ENCODE measurements at regions not wholly inside any gene's neighbourhood (a gene's known extent, or its start where the extent isn't known, plus 50 kb on each side); places are given as distances from the start of the nearest gene placed in this dataset.

DNA sequence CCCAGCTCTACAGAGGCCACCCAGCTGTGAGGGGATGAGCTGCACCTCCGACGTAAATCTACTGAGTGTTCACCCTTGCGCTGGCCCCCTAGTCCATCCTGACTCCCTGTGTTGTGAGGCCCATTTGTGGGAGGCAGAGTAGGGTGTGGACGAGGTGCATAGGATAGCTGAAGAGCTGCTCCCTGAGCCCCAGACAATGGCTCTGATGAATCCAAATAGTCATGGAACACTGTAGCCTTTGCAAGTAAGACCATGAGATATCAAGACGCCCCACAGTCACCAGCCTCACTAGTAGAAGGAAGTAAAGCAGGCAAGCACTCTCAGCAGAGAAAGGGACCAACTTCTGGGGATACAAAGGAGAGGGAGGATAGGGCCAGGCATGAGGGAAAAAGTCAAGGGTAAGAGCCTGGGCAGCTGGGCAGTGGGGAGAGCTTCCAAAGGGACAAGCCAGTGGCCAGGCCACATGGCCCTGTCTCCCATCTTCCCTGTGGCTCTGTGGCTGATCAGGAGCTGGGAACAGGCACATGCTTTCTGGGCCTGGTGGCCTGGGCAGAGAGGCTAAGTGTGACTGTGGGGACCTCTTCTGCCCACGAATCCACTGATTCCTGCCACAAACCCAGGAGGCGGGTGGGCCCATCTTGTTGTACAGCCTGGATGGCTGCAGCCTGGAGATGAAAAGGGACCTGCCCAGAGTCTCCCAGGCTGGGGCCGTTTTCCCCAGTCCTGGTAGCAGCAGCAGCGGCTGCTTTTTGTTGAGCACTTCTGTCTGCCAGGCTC lies 55.5 kb upstream of the EPS8L3 start:
- H3K27ac Mint-ChIP-seq = peak overlapping the region; percentile 1
- ATAC-seq = no peak
- H3K4me1 Mint-ChIP-seq = peaks cover 50% of the 10 kb centered on the region
- H3K36me3 Mint-ChIP-seq = no peaks in the 10 kb centered on the region
- no peaks in the 10 kb centered on the region for H3K9me3 Mint-ChIP-seq
- no peaks in the 10 kb centered on the region for H3K27me3 Mint-ChIP-seq
- no peak overlapping the region for H3K4me3 Mint-ChIP-seq

DNA sequence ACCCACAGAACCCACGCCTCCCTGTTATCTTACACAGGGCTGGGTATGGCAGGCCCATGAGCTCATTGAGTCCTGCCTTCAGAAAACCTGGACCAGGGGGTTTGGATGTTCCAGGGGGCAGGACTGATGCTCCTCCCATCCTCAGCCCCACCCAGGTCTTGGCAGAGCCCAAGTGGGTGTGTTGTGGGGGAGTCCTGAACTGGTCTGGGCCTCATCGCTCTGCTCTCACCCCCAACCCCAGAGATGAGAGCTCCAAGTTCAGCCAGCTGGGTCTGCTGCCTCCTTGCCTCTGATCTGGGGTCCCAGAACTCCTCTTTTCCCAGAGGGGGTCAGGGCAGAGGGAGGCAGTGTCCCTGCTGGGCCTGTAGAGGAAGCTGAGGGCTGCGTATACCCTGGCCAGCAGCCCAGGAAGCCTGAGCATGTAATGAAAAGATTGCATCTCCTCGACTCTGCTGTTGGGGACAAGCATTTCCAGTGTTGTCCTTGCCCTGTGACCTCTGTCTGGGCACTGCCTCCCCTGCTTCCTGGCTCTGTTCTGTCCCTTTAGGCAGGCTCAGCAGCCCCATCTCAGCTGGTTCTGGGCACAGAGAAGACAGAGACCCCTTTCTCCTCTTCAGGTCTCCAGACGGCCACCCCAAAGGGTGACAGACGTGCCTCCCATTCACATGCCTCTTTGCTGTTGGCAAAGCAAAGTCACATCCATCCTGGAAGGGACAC lies 54.7 kb upstream of the EPS8L3 start:
- ATAC-seq = no peak
- Mint-ChIP-seq H3K4me3 (no peak overlapping the region), H3K36me3 (no peaks in the 10 kb centered on the region), H3K4me1 (peaks cover 45% of the 10 kb centered on the region), H3K9me3 (no peaks in the 10 kb centered on the region), H3K27me3 (no peaks in the 10 kb centered on the region), H3K27ac (peak overlapping the region; percentile 1)

DNA sequence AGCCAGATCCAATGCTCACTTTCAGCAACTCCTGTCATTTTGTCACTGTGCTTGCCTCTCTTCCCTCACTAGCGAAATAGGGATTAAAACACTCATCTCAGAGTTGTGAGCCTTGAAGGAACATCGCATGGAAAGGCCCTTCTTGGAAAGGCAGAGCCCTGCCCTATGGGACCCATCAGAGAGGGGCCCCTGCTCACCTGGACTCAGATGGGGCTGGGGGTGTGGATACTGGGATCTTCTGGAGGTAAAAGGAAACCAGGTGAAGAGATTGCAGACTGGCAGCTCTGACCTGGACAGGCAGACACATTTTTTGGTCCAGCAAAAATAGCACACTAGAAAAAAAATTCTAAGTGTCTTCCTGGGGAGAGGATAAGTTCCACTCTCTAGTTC lies 54.2 kb upstream of the EPS8L3 start:
- Mint-ChIP-seq H3K27ac (peak overlapping the region; percentile 1), H3K36me3 (no peaks in the 10 kb centered on the region), H3K9me3 (no peaks in the 10 kb centered on the region), H3K4me3 (no peak overlapping the region), H3K4me1 (peaks cover 45% of the 10 kb centered on the region), H3K27me3 (no peaks in the 10 kb centered on the region)
- no peak for ATAC-seq

- peak overlapping the region; percentile 1 for H3K27ac Mint-ChIP-seq
- H3K36me3 Mint-ChIP-seq = no peaks in the 10 kb centered on the region
- H3K9me3 Mint-ChIP-seq = no peaks in the 10 kb centered on the region
- ATAC-seq = no peak
- peaks cover 48% of the 10 kb centered on the region for H3K4me1 Mint-ChIP-seq
- H3K27me3 Mint-ChIP-seq = no peaks in the 10 kb centered on the region
- no peak overlapping the region for H3K4me3 Mint-ChIP-seq
Measured at GRCh38 chr1:109816975-109817535, 53.3 kb upstream of the EPS8L3 start.

GRCh38 chr1:109816175-109816811 lies 52.6 kb upstream of the EPS8L3 start:
- Mint-ChIP-seq H3K27me3 (no peaks in the 10 kb centered on the region), H3K9me3 (no peaks in the 10 kb centered on the region), H3K27ac (peak overlapping the region; percentile 1), H3K4me1 (peaks cover 48% of the 10 kb centered on the region), H3K4me3 (no peak overlapping the region), H3K36me3 (no peaks in the 10 kb centered on the region)
- peak; percentile 92 for ATAC-seq

DNA sequence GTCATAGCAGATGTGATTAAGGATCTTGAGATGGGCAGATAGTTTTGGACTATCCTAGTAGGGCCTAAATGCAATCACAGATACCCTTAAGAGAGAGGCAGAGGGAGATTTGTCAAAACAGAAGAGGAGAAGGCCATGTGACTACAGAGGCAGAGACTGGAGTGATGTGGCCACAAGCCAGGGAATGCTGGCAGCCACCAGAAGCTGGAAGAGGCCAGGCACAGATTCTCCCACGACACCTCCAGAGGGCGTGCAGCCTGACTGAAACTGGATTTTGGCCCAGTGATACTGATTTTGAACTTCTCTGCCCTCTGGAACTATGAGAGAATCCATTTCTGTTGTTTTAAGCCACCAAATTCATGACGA lies 52.1 kb upstream of the EPS8L3 start:
- Mint-ChIP-seq H3K27me3 (no peaks in the 10 kb centered on the region), H3K4me1 (peaks cover 48% of the 10 kb centered on the region), H3K27ac (peak overlapping the region; percentile 1), H3K4me3 (no peak overlapping the region), H3K9me3 (no peaks in the 10 kb centered on the region), H3K36me3 (no peaks in the 10 kb centered on the region)
- no peak for ATAC-seq

- Mint-ChIP-seq H3K36me3 (no peaks in the 10 kb centered on the region), H3K27ac (peak overlapping the region; percentile 1), H3K9me3 (no peaks in the 10 kb centered on the region), H3K4me1 (peaks cover 48% of the 10 kb centered on the region), H3K27me3 (no peaks in the 10 kb centered on the region), H3K4me3 (no peak overlapping the region)
- ATAC-seq = no peak
Measured at GRCh38 chr1:109814993-109815786, 51.5 kb upstream of the EPS8L3 start.

DNA sequence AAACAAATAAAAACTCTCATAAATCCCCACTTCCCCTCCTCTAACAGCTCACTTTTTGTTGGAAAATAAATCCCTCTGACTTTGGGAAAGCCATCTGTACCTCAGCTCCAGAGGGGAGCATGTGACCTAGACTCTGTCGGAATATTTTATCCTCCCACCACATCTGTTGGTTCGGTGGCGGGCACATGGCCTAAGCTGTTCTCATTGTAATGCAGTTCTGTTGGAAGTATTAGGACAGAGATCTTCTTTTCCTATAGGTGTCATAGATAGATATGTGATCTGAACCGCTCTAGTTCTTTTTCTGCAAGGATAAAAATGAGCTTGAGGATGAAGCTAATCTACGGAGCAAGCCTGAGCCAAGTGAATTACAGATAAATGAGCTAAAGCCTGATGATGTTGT lies 50.5 kb upstream of the EPS8L3 start:
- peaks cover 45% of the 10 kb centered on the region for H3K4me1 Mint-ChIP-seq
- no peaks in the 10 kb centered on the region for H3K36me3 Mint-ChIP-seq
- no peak overlapping the region for H3K4me3 Mint-ChIP-seq
- no peak for ATAC-seq
- no peak overlapping the region for H3K27ac Mint-ChIP-seq
- no peaks in the 10 kb centered on the region for H3K27me3 Mint-ChIP-seq
- no peaks in the 10 kb centered on the region for H3K9me3 Mint-ChIP-seq

All from stimulated activated memory B cell treated with anti-CD40 and anti-IgM and Interleukin-4, amounts not matched to agents 10 μg/mL and 1 μg/mL and 100 μg/mL, for 72 hours (primary cell).